A549 (cell line): ENCODE measurements at regions not wholly inside any gene's neighbourhood (a gene's known extent, or its start where the extent isn't known, plus 50 kb on each side); places are given as distances from the start of the nearest gene placed in this dataset.

Source experiments
- EHMT2 ChIP-seq: fragments of 200-600 bp; sonication (generic); IDR thresholded peaks from 2 replicates; pipeline ENCODE4 v1.6.1; 2016; ENCODE audit warnings: antibody characterized with exemption, low read depth, mild to moderate bottlenecking, moderate library complexity
- POLR2A ChIP-seq: IDR thresholded peaks from 2 replicates; pipeline ENCODE4 v1.6.1; 2012; ENCODE audit warnings: mild to moderate bottlenecking, low read length
- TF ChIP-seq, protein P1 (sequence below): fragments of >200 bp; sonication (Bioruptor Twin); formaldehyde crosslinking; IDR thresholded peaks from 3 replicates; pipeline ENCODE4 v1.5.1; 2016

DNA sequence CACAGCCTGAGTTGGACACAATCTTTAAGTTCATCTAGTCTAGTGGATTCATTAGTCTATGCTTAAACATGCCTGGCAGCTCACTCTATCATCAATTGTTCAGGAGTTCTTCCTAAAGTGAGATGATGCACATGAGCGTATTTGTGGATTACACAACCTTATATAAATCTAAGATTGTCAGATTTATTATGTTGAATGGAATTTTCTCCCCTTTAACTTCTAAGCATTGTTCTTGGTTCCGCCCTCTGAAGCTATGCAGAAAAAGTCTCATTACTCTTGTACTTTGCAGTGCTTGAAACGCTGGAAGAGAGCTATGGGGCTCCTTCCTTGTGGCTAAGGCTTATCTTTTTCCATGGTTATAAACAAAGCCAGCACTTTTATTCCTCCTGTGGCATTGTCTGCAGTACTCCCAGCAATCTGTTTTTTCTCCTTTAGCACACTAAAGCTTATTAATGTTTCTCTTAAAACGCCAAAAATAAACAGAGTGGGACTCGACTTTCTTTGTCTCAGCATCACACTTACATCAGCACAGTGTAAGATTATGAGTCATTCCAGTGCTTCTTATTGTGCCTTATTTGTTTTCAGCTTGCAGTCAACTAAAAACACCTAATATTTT is 316.8 kb upstream of the CAMK1G start:
- no peak for TF ChIP-seq POLR2A
- no peak for TF ChIP-seq EHMT2
- TF ChIP-seq, protein P1, sequence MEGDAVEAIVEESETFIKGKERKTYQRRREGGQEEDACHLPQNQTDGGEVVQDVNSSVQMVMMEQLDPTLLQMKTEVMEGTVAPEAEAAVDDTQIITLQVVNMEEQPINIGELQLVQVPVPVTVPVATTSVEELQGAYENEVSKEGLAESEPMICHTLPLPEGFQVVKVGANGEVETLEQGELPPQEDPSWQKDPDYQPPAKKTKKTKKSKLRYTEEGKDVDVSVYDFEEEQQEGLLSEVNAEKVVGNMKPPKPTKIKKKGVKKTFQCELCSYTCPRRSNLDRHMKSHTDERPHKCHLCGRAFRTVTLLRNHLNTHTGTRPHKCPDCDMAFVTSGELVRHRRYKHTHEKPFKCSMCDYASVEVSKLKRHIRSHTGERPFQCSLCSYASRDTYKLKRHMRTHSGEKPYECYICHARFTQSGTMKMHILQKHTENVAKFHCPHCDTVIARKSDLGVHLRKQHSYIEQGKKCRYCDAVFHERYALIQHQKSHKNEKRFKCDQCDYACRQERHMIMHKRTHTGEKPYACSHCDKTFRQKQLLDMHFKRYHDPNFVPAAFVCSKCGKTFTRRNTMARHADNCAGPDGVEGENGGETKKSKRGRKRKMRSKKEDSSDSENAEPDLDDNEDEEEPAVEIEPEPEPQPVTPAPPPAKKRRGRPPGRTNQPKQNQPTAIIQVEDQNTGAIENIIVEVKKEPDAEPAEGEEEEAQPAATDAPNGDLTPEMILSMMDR, result no peak
